MCF 10A (cell line): ENCODE measurements at regions not wholly inside any gene's neighbourhood (a gene's known extent, or its start where the extent isn't known, plus 50 kb on each side); places are given as distances from the start of the nearest gene placed in this dataset.

ENCODE experiments used
- BruUV-seq: library from RNA; stranded (reverse); fragments of 400-500 nt; replicated peaks from 2 replicates; lab custom pipeline; 2021; lab: Mats Ljungman, UMichigan
- CTCF ChIA-PET: fragments of 300-600 bp; sonication (Branson Sonifier 250); formaldehyde crosslinking; extraction: SDS; loops from one replicate; lab custom pipeline; 2021; ENCODE audit warnings: antibody characterized with exemption, inconsistent platforms; lab: Yijun Ruan, JAX
- POLR2A ChIA-PET: fragments of 300-600, 350-650 bp; sonication (Branson Sonifier 250); formaldehyde crosslinking; extraction: SDS; loops from one replicate; lab custom pipeline; 2020; ENCODE audit warnings: antibody characterized with exemption, inconsistent platforms; lab: Yijun Ruan, JAX
- DNase-seq: peaks from one replicate; pipeline ENCODE4 v3.0.0-alpha.2; 2018; ENCODE audit not compliant: unreplicated experiment
- H3K27ac Mint-ChIP-seq: one replicate; pipeline ENCODE4 v1.8.0; 2022; ENCODE audit warnings: mild to moderate bottlenecking, low read depth, mixed read lengths; ENCODE audit not compliant: unreplicated experiment
- H3K27me3 Mint-ChIP-seq: one replicate; pipeline ENCODE4 v1.8.0; 2022; ENCODE audit warnings: mixed read lengths; ENCODE audit not compliant: insufficient read depth, unreplicated experiment
- H3K36me3 Mint-ChIP-seq: one replicate; pipeline ENCODE4 v1.8.0; 2022; ENCODE audit warnings: mild to moderate bottlenecking, moderate library complexity, mixed read lengths; ENCODE audit not compliant: insufficient read depth, unreplicated experiment
- H3K4me1 Mint-ChIP-seq: one replicate; pipeline ENCODE4 v1.8.0; 2022; ENCODE audit warnings: mixed read lengths; ENCODE audit not compliant: insufficient read depth, unreplicated experiment
- H3K4me3 Mint-ChIP-seq: one replicate; pipeline ENCODE4 v1.8.0; 2022; ENCODE audit warnings: mild to moderate bottlenecking, moderate library complexity, mixed read lengths; ENCODE audit not compliant: unreplicated experiment
- H3K9me3 Mint-ChIP-seq: one replicate; pipeline ENCODE4 v1.8.0; 2022; ENCODE audit warnings: mixed read lengths; ENCODE audit not compliant: unreplicated experiment
- CTCF ChIP-seq: fragments of 200-600 bp; IDR thresholded peaks from one replicate; pipeline ENCODE4 v1.8.0; 2022; ENCODE audit warnings: antibody characterized with exemption, mild to moderate bottlenecking; ENCODE audit not compliant: unreplicated experiment
- intact Hi-C: fragments of 100-400 bp; cut with micrococcal nuclease; formaldehyde crosslinking; loops from 2 replicates; pipeline ENCODE4 v1.14.1; 2022

GRCh38 chr1:30277415-30277814 is 446.0 kb downstream of the MATN1 start:
- POLR2A ChIA-PET: no interaction called here
- intact Hi-C loops: no loop called here

GRCh38 chr1:30275926-30276764 is 447.2 kb downstream of the MATN1 start:
- BruUV-seq: no TSS peak
- no peak overlapping the region for H3K4me3 Mint-ChIP-seq
- no peaks in the 10 kb centered on the region for H3K36me3 Mint-ChIP-seq
- no peak for DNase-seq
- no peak overlapping the region for H3K27ac Mint-ChIP-seq
- H3K9me3 Mint-ChIP-seq: no peaks in the 10 kb centered on the region
- ChIA-PET POLR2A (no interaction called here), CTCF (no interaction called here)
- H3K4me1 Mint-ChIP-seq: no peaks in the 10 kb centered on the region
- H3K27me3 Mint-ChIP-seq: peaks cover 56% of the 10 kb centered on the region
- TF ChIP-seq CTCF: no peak
- intact Hi-C loops: no loop called here

More at GRCh38 chr1:30277415-30277814, 446.0 kb downstream of the MATN1 start:
- no TSS peak for BruUV-seq
- DNase-seq: no peak
- Mint-ChIP-seq H3K4me1 (no peaks in the 10 kb centered on the region), H3K27me3 (peaks cover 67% of the 10 kb centered on the region), H3K27ac (no peak overlapping the region), H3K9me3 (no peaks in the 10 kb centered on the region), H3K4me3 (no peak overlapping the region), H3K36me3 (no peaks in the 10 kb centered on the region)
- CTCF ChIA-PET: no interaction called here
- TF ChIP-seq CTCF: no peak

- Mint-ChIP-seq H3K27ac (no peak overlapping the region), H3K4me3 (no peak overlapping the region), H3K27me3 (peaks cover 56% of the 10 kb centered on the region), H3K9me3 (no peaks in the 10 kb centered on the region), H3K4me1 (no peaks in the 10 kb centered on the region), H3K36me3 (no peaks in the 10 kb centered on the region)
- ChIA-PET CTCF (interaction anchor here (0.6 kb wide), 1 partner anchor 96 kb away, joined by 3 read pairs; no protein-coding TSS in a partner anchor), POLR2A (no interaction called here)
- TF ChIP-seq CTCF: no peak
- no TSS peak for BruUV-seq
- intact Hi-C loops: no loop called here
- DNase-seq: no peak
These were observed 448.3 kb downstream of the MATN1 start for GRCh38 chr1:30274976-30275621.

GRCh38 chr1:30274173-30274970 is 449.0 kb downstream of the MATN1 start:
- no TSS peak for BruUV-seq
- Mint-ChIP-seq H3K36me3 (no peaks in the 10 kb centered on the region), H3K27ac (no peak overlapping the region), H3K4me3 (no peak overlapping the region), H3K27me3 (peaks cover 56% of the 10 kb centered on the region), H3K4me1 (no peaks in the 10 kb centered on the region), H3K9me3 (no peaks in the 10 kb centered on the region)
- CTCF ChIA-PET: interaction anchor here (0.6 kb wide), 1 partner anchor 95 kb away, joined by 3 read pairs; no protein-coding TSS in a partner anchor
- DNase-seq: no peak
- no peak for TF ChIP-seq CTCF
- intact Hi-C loops: no loop called here
- POLR2A ChIA-PET: no interaction called here
